ENCODE measurements at regions not wholly inside any gene's neighbourhood (a gene's known extent, or its start where the extent isn't known, plus 50 kb on each side); places are given as distances from the start of the nearest gene placed in this dataset.
"Not testable (repeated sequence)": the region's sequence is repeated elsewhere in the genome, so short reads cannot be mapped to it uniquely, and the experiment has no call there.

DNA sequence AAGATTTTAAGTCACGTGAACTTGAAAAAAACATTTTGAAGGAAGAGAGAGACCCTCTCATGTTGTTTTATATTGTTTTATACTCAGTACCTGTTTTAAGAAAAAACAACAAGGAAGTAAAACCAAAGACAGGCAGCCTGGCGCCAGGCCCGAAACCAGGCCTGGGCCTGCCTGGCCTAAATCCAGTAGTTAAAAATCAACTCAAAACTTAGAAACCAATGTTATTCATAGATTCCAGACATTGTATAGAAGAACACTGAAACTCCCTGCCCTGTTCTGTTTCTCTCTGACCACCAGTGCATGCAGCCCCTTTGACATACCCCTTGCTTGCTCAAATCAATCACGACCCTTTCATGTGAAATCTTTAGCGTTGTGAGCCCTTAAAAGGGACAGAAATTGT, 762.4 kb upstream of the POU3F4 start:
- not testable (repeated sequence) for H3K4me1 ChIP-seq (ENCODE audit: control insufficient read depth in 1 of 2, insufficient read depth in 2 of 2, low read length in 2 of 2); H4K91ac ChIP-seq (ENCODE audit: low read depth, low read length); DNase-seq; H2BK5ac ChIP-seq (ENCODE audit: low read depth, low read length, poor library complexity); H2AK5ac ChIP-seq (ENCODE audit: low read length); H3K4me2 ChIP-seq (ENCODE audit: low read length); H3K4ac ChIP-seq (ENCODE audit: low read depth, low read length); H4K8ac ChIP-seq (ENCODE audit: low read depth, low read length); H3K23ac ChIP-seq (ENCODE audit: low read length); H3K18ac ChIP-seq (ENCODE audit: low read length); H2AFZ ChIP-seq (ENCODE audit: insufficient read depth, low read length, poor library complexity); H3K14ac ChIP-seq (ENCODE audit: low read length); H2BK120ac ChIP-seq (ENCODE audit: insufficient read depth, low read length, poor library complexity); H3K9ac ChIP-seq (ENCODE audit: low read length); H3K79me2 ChIP-seq (ENCODE audit: control insufficient read depth, insufficient read depth, low read length, poor library complexity); H3K27ac ChIP-seq (ENCODE audit: low read depth, low read length); H3K79me1 ChIP-seq (ENCODE audit: low read length); H3K27me3 ChIP-seq (ENCODE audit: insufficient read depth, low read length); H2BK12ac ChIP-seq (ENCODE audit: low read length); H4K12ac ChIP-seq (ENCODE audit: low read depth, low read length); H3K9me3 ChIP-seq (ENCODE audit: insufficient read depth, low read depth, low read length); H3K4me3 ChIP-seq (ENCODE audit: low read depth, low read length); H3K36me3 ChIP-seq (ENCODE audit: control insufficient read depth in 1 of 2, insufficient read depth in 2 of 2, low read length in 2 of 2)
- no CpG with 5 or more reads among the region's 5 CpGs for WGBS (ENCODE audit: extremely low coverage, insufficient coverage, insufficient read length)

GRCh38 chrX:82748906-82749505, 759.1 kb upstream of the POU3F4 start:
- Histone ChIP-seq H3K9ac (ENCODE audit: low read length) (no peak overlapping the region), H3K27ac (ENCODE audit: low read depth, low read length) (no peak overlapping the region), H2BK5ac (ENCODE audit: low read depth, low read length, poor library complexity) (no peak overlapping the region), H2AK5ac (ENCODE audit: low read length) (no peak overlapping the region), H3K23ac (ENCODE audit: low read length) (no peak overlapping the region), H3K9me3 (ENCODE audit: insufficient read depth, low read depth, low read length) (no peaks in the 10 kb centered on the region), H3K14ac (ENCODE audit: low read length) (no peak overlapping the region), H3K79me2 (ENCODE audit: control insufficient read depth, insufficient read depth, low read length, poor library complexity) (no peaks in the 10 kb centered on the region), H3K4ac (ENCODE audit: low read depth, low read length) (no peak overlapping the region), H4K8ac (ENCODE audit: low read depth, low read length) (no peak overlapping the region), H2BK12ac (ENCODE audit: low read length) (no peak overlapping the region), H3K4me2 (ENCODE audit: low read length) (no peak overlapping the region), H3K27me3 (ENCODE audit: insufficient read depth, low read length) (no peaks in the 10 kb centered on the region), H4K91ac (ENCODE audit: low read depth, low read length) (no peak overlapping the region), H3K79me1 (ENCODE audit: low read length) (no peaks in the 10 kb centered on the region), H3K4me1 (ENCODE audit: control insufficient read depth in 1 of 2, insufficient read depth in 2 of 2, low read length in 2 of 2) (no peaks in the 10 kb centered on the region), H3K4me3 (ENCODE audit: low read depth, low read length) (no peak overlapping the region), H2BK120ac (ENCODE audit: insufficient read depth, low read length, poor library complexity) (no peak overlapping the region), H3K18ac (ENCODE audit: low read length) (no peak overlapping the region), H4K12ac (ENCODE audit: low read depth, low read length) (no peak overlapping the region), H2AFZ (ENCODE audit: insufficient read depth, low read length, poor library complexity) (no peak overlapping the region), H3K36me3 (ENCODE audit: control insufficient read depth in 1 of 2, insufficient read depth in 2 of 2, low read length in 2 of 2) (no peaks in the 10 kb centered on the region)
- DNase-seq: no peak
- WGBS (ENCODE audit: extremely low coverage, insufficient coverage, insufficient read length): no CpG with 5 or more reads among the region's 2 CpGs

GRCh38 chrX:82756272-82756671, 751.8 kb upstream of the POU3F4 start:
- Histone ChIP-seq H2BK12ac (ENCODE audit: low read length) (no peak overlapping the region), H3K36me3 (ENCODE audit: control insufficient read depth in 1 of 2, insufficient read depth in 2 of 2, low read length in 2 of 2) (no peaks in the 10 kb centered on the region), H3K79me1 (ENCODE audit: low read length) (no peaks in the 10 kb centered on the region), H4K8ac (ENCODE audit: low read depth, low read length) (no peak overlapping the region), H3K18ac (ENCODE audit: low read length) (no peak overlapping the region), H3K9ac (ENCODE audit: low read length) (no peak overlapping the region), H3K4ac (ENCODE audit: low read depth, low read length) (no peak overlapping the region), H3K4me2 (ENCODE audit: low read length) (no peak overlapping the region), H3K9me3 (ENCODE audit: insufficient read depth, low read depth, low read length) (no peaks in the 10 kb centered on the region), H2BK5ac (ENCODE audit: low read depth, low read length, poor library complexity) (no peak overlapping the region), H3K27ac (ENCODE audit: low read depth, low read length) (no peak overlapping the region), H2AFZ (ENCODE audit: insufficient read depth, low read length, poor library complexity) (no peak overlapping the region), H2BK120ac (ENCODE audit: insufficient read depth, low read length, poor library complexity) (no peak overlapping the region), H2AK5ac (ENCODE audit: low read length) (no peak overlapping the region), H3K79me2 (ENCODE audit: control insufficient read depth, insufficient read depth, low read length, poor library complexity) (no peaks in the 10 kb centered on the region), H4K12ac (ENCODE audit: low read depth, low read length) (no peak overlapping the region), H3K23ac (ENCODE audit: low read length) (no peak overlapping the region), H3K14ac (ENCODE audit: low read length) (no peak overlapping the region), H3K4me3 (ENCODE audit: low read depth, low read length) (no peak overlapping the region), H4K91ac (ENCODE audit: low read depth, low read length) (no peak overlapping the region), H3K27me3 (ENCODE audit: insufficient read depth, low read length) (no peaks in the 10 kb centered on the region), H3K4me1 (ENCODE audit: control insufficient read depth in 1 of 2, insufficient read depth in 2 of 2, low read length in 2 of 2) (no peaks in the 10 kb centered on the region)
- DNase-seq: peak in 1 of 2 donors; percentile 9
- WGBS (ENCODE audit: extremely low coverage, insufficient coverage, insufficient read length): no CpG with 5 or more reads among the region's 6 CpGs

DNA sequence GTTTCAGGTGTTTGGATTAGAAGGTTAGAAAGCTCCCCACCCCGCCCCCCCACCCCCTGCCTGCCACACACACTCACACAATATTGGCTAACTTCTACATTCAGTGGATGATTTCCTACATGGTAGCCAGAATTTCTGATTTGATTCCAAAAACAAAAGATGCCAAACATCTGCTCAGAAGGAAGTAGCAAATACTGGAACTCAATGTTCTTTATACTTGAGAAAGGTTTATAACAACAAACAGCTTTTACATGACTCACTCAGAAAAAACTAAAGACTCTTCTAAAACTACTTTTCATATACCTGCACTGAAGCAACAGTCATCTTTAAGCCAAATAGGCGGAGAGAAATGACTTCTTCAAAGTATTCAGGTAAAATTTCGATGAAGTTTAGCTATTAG, 750.5 kb upstream of the POU3F4 start:
- Histone ChIP-seq H3K23ac (ENCODE audit: low read length) (no peak overlapping the region), H3K36me3 (ENCODE audit: control insufficient read depth in 1 of 2, insufficient read depth in 2 of 2, low read length in 2 of 2) (no peaks in the 10 kb centered on the region), H3K9ac (ENCODE audit: low read length) (no peak overlapping the region), H3K18ac (ENCODE audit: low read length) (no peak overlapping the region), H2AFZ (ENCODE audit: insufficient read depth, low read length, poor library complexity) (no peak overlapping the region), H3K9me3 (ENCODE audit: insufficient read depth, low read depth, low read length) (no peaks in the 10 kb centered on the region), H3K4me1 (ENCODE audit: control insufficient read depth in 1 of 2, insufficient read depth in 2 of 2, low read length in 2 of 2) (no peaks in the 10 kb centered on the region), H3K79me2 (ENCODE audit: control insufficient read depth, insufficient read depth, low read length, poor library complexity) (no peaks in the 10 kb centered on the region), H4K8ac (ENCODE audit: low read depth, low read length) (no peak overlapping the region), H4K91ac (ENCODE audit: low read depth, low read length) (no peak overlapping the region), H2BK5ac (ENCODE audit: low read depth, low read length, poor library complexity) (no peak overlapping the region), H3K14ac (ENCODE audit: low read length) (no peak overlapping the region), H3K4ac (ENCODE audit: low read depth, low read length) (no peak overlapping the region), H4K12ac (ENCODE audit: low read depth, low read length) (no peak overlapping the region), H2BK12ac (ENCODE audit: low read length) (no peak overlapping the region), H3K27ac (ENCODE audit: low read depth, low read length) (no peak overlapping the region), H3K4me2 (ENCODE audit: low read length) (no peak overlapping the region), H2AK5ac (ENCODE audit: low read length) (no peak overlapping the region), H2BK120ac (ENCODE audit: insufficient read depth, low read length, poor library complexity) (no peak overlapping the region), H3K79me1 (ENCODE audit: low read length) (no peaks in the 10 kb centered on the region), H3K4me3 (ENCODE audit: low read depth, low read length) (no peak overlapping the region), H3K27me3 (ENCODE audit: insufficient read depth, low read length) (no peaks in the 10 kb centered on the region)
- DNase-seq: no peak
- WGBS (ENCODE audit: extremely low coverage, insufficient coverage, insufficient read length): no CpG with 5 or more reads among the region's 3 CpGs
